ENCODE measurements at regions not wholly inside any gene's neighbourhood (a gene's known extent, or its start where the extent isn't known, plus 50 kb on each side); places are given as distances from the start of the nearest gene placed in this dataset.

- no peaks in the 10 kb centered on the region for H3K79me2 ChIP-seq (replicated peaks; ENCODE audit: insufficient read depth, low read length)
- no peak overlapping the region for H3K9ac ChIP-seq (ENCODE audit: low read length)
- no peaks in the 10 kb centered on the region for H3F3A ChIP-seq (ENCODE audit: insufficient read depth, low read length, poor library complexity, severe bottlenecking)
- no peaks in the 10 kb centered on the region for H3K9me2 ChIP-seq (ENCODE audit: insufficient read depth, low read length)
- no peak overlapping the region for H3K27ac ChIP-seq (ENCODE audit: low read length)
- no peak for TF ChIP-seq TAF1 (IDR thresholded peaks at IDR 0.05; ENCODE audit: low read depth)
- no peak for TF ChIP-seq EZH2 (IDR thresholded peaks at IDR 0.05; ENCODE audit: borderline replicate concordance, insufficient read depth, low read length, poor library complexity, severe bottlenecking)
- no peak for TF ChIP-seq REST (IDR thresholded peaks at IDR 0.05; ENCODE audit: borderline replicate concordance)
- no peak for TF ChIP-seq POLR2AphosphoS5 (IDR thresholded peaks at IDR 0.05)
- no peak for TF ChIP-seq RAD21 (conservative IDR thresholded peaks at IDR 0.05)
- TF ChIP-seq MXI1 (conservative IDR thresholded peaks at IDR 0.05; ENCODE audit: poor library complexity, severe bottlenecking), result no peak
- TF ChIP-seq SMC3 (conservative IDR thresholded peaks at IDR 0.05; ENCODE audit: poor library complexity), result no peak
- H4K20me1 ChIP-seq (ENCODE audit: insufficient read depth), result no peaks in the 10 kb centered on the region
- H3K4me2 ChIP-seq (ENCODE audit: low read length), result no peak overlapping the region
- no peaks in the 10 kb centered on the region for H3K27me3 ChIP-seq (ENCODE audit: insufficient read depth, low read depth, low read length)
- H2AFZ ChIP-seq (ENCODE audit: low read depth, low read length), result no peak overlapping the region
- H3K36me3 ChIP-seq (ENCODE audit: insufficient read depth, low read length), result no peaks in the 10 kb centered on the region
- H3K9me3 ChIP-seq (ENCODE audit: low read length), result no peaks in the 10 kb centered on the region
- no peak overlapping the region for H3K4me3 ChIP-seq (ENCODE audit: low read length)
Measured at GRCh38 chr12:28135801-28136439, 54.3 kb upstream of the CCDC91 start.

- no peak overlapping the region for H3K4me2 ChIP-seq (ENCODE audit: low read length)
- H3K9me3 ChIP-seq (ENCODE audit: low read length), result no peaks in the 10 kb centered on the region
- H3K4me3 ChIP-seq (ENCODE audit: low read length), result no peak overlapping the region
- no peaks in the 10 kb centered on the region for H3K79me2 ChIP-seq (replicated peaks; ENCODE audit: insufficient read depth, low read length)
- no peak overlapping the region for H3K9ac ChIP-seq (ENCODE audit: low read length)
- H3F3A ChIP-seq (ENCODE audit: insufficient read depth, low read length, poor library complexity, severe bottlenecking), result no peaks in the 10 kb centered on the region
- no peak for TF ChIP-seq SMC3 (conservative IDR thresholded peaks at IDR 0.05; ENCODE audit: poor library complexity)
- no peak for TF ChIP-seq EZH2 (IDR thresholded peaks at IDR 0.05; ENCODE audit: borderline replicate concordance, insufficient read depth, low read length, poor library complexity, severe bottlenecking)
- TF ChIP-seq TAF1 (IDR thresholded peaks at IDR 0.05; ENCODE audit: low read depth), result no peak
- no peak for TF ChIP-seq RAD21 (conservative IDR thresholded peaks at IDR 0.05)
- H3K36me3 ChIP-seq (ENCODE audit: insufficient read depth, low read length), result no peaks in the 10 kb centered on the region
- H3K27me3 ChIP-seq (ENCODE audit: insufficient read depth, low read depth, low read length), result no peaks in the 10 kb centered on the region
- no peaks in the 10 kb centered on the region for H4K20me1 ChIP-seq (ENCODE audit: insufficient read depth)
- H3K9me2 ChIP-seq (ENCODE audit: insufficient read depth, low read length), result no peaks in the 10 kb centered on the region
- no peak overlapping the region for H2AFZ ChIP-seq (ENCODE audit: low read depth, low read length)
- H3K27ac ChIP-seq (ENCODE audit: low read length), result no peak overlapping the region
Measured at GRCh38 chr12:28137414-28137813, 52.8 kb upstream of the CCDC91 start.

GRCh38 chr12:28140404-28140803, 49.9 kb upstream of the CCDC91 start:
- H3K9ac ChIP-seq (ENCODE audit: low read length), result no peak overlapping the region
- no peak overlapping the region for H3K4me3 ChIP-seq (ENCODE audit: low read length)
- TF ChIP-seq MXI1 (conservative IDR thresholded peaks at IDR 0.05; ENCODE audit: poor library complexity, severe bottlenecking), result no peak
- TF ChIP-seq RAD21 (conservative IDR thresholded peaks at IDR 0.05), result no peak
- peak; percentile 42 for TF ChIP-seq POLR2AphosphoS5 (IDR thresholded peaks at IDR 0.05)
- peak; percentile 15 for TF ChIP-seq EP300 (conservative IDR thresholded peaks at IDR 0.05; ENCODE audit: poor library complexity, severe bottlenecking)
- no peaks in the 10 kb centered on the region for H3K79me2 ChIP-seq (replicated peaks; ENCODE audit: insufficient read depth, low read length)
- H2AFZ ChIP-seq (ENCODE audit: low read depth, low read length), result no peak overlapping the region
- H3K9me3 ChIP-seq (ENCODE audit: low read length), result no peaks in the 10 kb centered on the region
- no peaks in the 10 kb centered on the region for H3K36me3 ChIP-seq (ENCODE audit: insufficient read depth, low read length)
- H4K20me1 ChIP-seq (ENCODE audit: insufficient read depth), result no peaks in the 10 kb centered on the region
- no peak overlapping the region for H3K27ac ChIP-seq (ENCODE audit: low read length)
- no peaks in the 10 kb centered on the region for H3F3A ChIP-seq (ENCODE audit: insufficient read depth, low read length, poor library complexity, severe bottlenecking)
- H3K27me3 ChIP-seq (ENCODE audit: insufficient read depth, low read depth, low read length), result no peaks in the 10 kb centered on the region
- no peak overlapping the region for H3K4me2 ChIP-seq (ENCODE audit: low read length)
- no peaks in the 10 kb centered on the region for H3K9me2 ChIP-seq (ENCODE audit: insufficient read depth, low read length)

Measured in neural cell (in vitro differentiated cells).